OCI-LY3 (cell line): ENCODE measurements at regions not wholly inside any gene's neighbourhood (a gene's known extent, or its start where the extent isn't known, plus 50 kb on each side); places are given as distances from the start of the nearest gene placed in this dataset.

Source experiments
- H2AFZ ChIP-seq: fragments of 200-600, 300-600 bp; shearing (Covaris generic); 2 replicates; pipeline ENCODE4 v1.6.0; 2014; ENCODE audit warnings: antibody characterized with exemption, low read depth, low read length
- H3K27ac ChIP-seq: fragments of 200-600, 300-600 bp; sonication (generic); 2 replicates; pipeline ENCODE4 v1.5.1; 2014; ENCODE audit warnings: mild to moderate bottlenecking, low read length, moderate library complexity, mixed read lengths
- H3K27me3 ChIP-seq: fragments of 200-600, 300-600 bp; sonication (generic); 2 replicates; pipeline ENCODE4 v1.6.1; 2014; ENCODE audit warnings: low read depth, low read length, mixed read lengths
- H3K36me3 ChIP-seq: fragments of 200-600, 300-600 bp; sonication (generic); replicated peaks from 2 replicates; pipeline ENCODE3; 2014; ENCODE audit warnings: low read depth, low read length, mixed read lengths
- H3K4me1 ChIP-seq: fragments of 300-600, 200-600 bp; sonication (generic); 2 replicates; pipeline ENCODE4 v1.6.1; 2014; ENCODE audit warnings: low read length, mixed read lengths
- H3K4me2 ChIP-seq: fragments of 200-600, 300-600 bp; sonication (generic); 2 replicates; pipeline ENCODE4 v1.6.1; 2014; ENCODE audit warnings: low read length, mixed read lengths
- H3K4me3 ChIP-seq: fragments of 300-600, 200-600 bp; sonication (generic); 2 replicates; pipeline ENCODE4 v1.5.1; 2014; ENCODE audit warnings: antibody characterized with exemption, mild to moderate bottlenecking, low read length, moderate library complexity
- H3K79me2 ChIP-seq: fragments of 300-600, 200-600 bp; shearing (Covaris generic); 2 replicates; pipeline ENCODE4 v1.6.1; 2014; ENCODE audit warnings: mild to moderate bottlenecking, low read length, mixed read lengths
- H3K9ac ChIP-seq: fragments of 300-600, 200-600 bp; shearing (Covaris generic); 2 replicates; pipeline ENCODE4 v1.6.0; 2014; ENCODE audit warnings: mild to moderate bottlenecking, low read length, moderate library complexity
- H3K9me3 ChIP-seq: fragments of 200-600, 300-600 bp; shearing (Covaris generic); 2 replicates; pipeline ENCODE4 v1.6.1; 2014; ENCODE audit warnings: low read length, mixed read lengths; ENCODE audit not compliant: insufficient read depth
- H4K20me1 ChIP-seq: fragments of 200-600, 300-600 bp; sonication (generic); 2 replicates; pipeline ENCODE4 v1.6.1; 2016; ENCODE audit warnings: low read length, mixed read lengths; ENCODE audit not compliant: insufficient read depth
- CTCF ChIP-seq: fragments of 200-600, 300-600 bp; sonication (generic); IDR thresholded peaks from 2 replicates; pipeline ENCODE4 v1.5.1; 2014; ENCODE audit warnings: antibody characterized with exemption, low read length, low read depth
- EZH2phosphoT487 ChIP-seq: fragments of 200-600 bp; shearing (Covaris generic); IDR thresholded peaks from 2 replicates; pipeline ENCODE4 v1.6.1; 2018; ENCODE audit warnings: antibody characterized with exemption, mixed run types, low read depth

GRCh38 chr18:30568333-30568732 is 474.2 kb downstream of the DSC3 start:
- Histone ChIP-seq H3K36me3 (no peaks in the 10 kb centered on the region), H3K4me3 (no peak overlapping the region)

GRCh38 chr18:30566877-30567276 is 475.7 kb downstream of the DSC3 start:
- TF ChIP-seq EZH2phosphoT487 (no peak), CTCF (no peak)
- Histone ChIP-seq H4K20me1 (no peaks in the 10 kb centered on the region), H3K4me1 (no peaks in the 10 kb centered on the region), H3K36me3 (no peaks in the 10 kb centered on the region), H3K4me2 (no peak overlapping the region), H2AFZ (no peak overlapping the region), H3K9me3 (no peaks in the 10 kb centered on the region), H3K9ac (no peak overlapping the region), H3K27me3 (no peaks in the 10 kb centered on the region), H3K79me2 (no peaks in the 10 kb centered on the region), H3K4me3 (no peak overlapping the region), H3K27ac (no peak overlapping the region)

More at GRCh38 chr18:30568333-30568732, 474.2 kb downstream of the DSC3 start:
- TF ChIP-seq CTCF (no peak), EZH2phosphoT487 (no peak)
- Histone ChIP-seq H2AFZ (no peak overlapping the region), H3K4me1 (no peaks in the 10 kb centered on the region), H3K27me3 (no peaks in the 10 kb centered on the region), H3K79me2 (no peaks in the 10 kb centered on the region), H4K20me1 (no peaks in the 10 kb centered on the region), H3K9me3 (no peaks in the 10 kb centered on the region), H3K9ac (no peak overlapping the region), H3K27ac (no peak overlapping the region), H3K4me2 (no peak overlapping the region)

GRCh38 chr18:30562231-30562630 is 480.3 kb downstream of the DSC3 start:
- no peak for TF ChIP-seq CTCF
- no peak for TF ChIP-seq EZH2phosphoT487
- Histone ChIP-seq H3K27me3 (no peaks in the 10 kb centered on the region), H3K79me2 (no peaks in the 10 kb centered on the region), H3K4me1 (no peaks in the 10 kb centered on the region), H3K4me3 (no peak overlapping the region), H4K20me1 (no peaks in the 10 kb centered on the region), H3K9me3 (no peaks in the 10 kb centered on the region), H3K27ac (no peak overlapping the region), H2AFZ (no peak overlapping the region), H3K36me3 (no peaks in the 10 kb centered on the region), H3K9ac (no peak overlapping the region), H3K4me2 (no peak overlapping the region)

- H3K9ac ChIP-seq, result no peak overlapping the region
- H3K79me2 ChIP-seq, result no peaks in the 10 kb centered on the region
- no peak overlapping the region for H2AFZ ChIP-seq
- H3K4me2 ChIP-seq, result no peak overlapping the region
- H3K36me3 ChIP-seq, result no peaks in the 10 kb centered on the region
- no peak overlapping the region for H3K4me3 ChIP-seq
- no peaks in the 10 kb centered on the region for H3K9me3 ChIP-seq
- no peaks in the 10 kb centered on the region for H4K20me1 ChIP-seq
- no peaks in the 10 kb centered on the region for H3K4me1 ChIP-seq
- no peak overlapping the region for H3K27ac ChIP-seq
- TF ChIP-seq CTCF, result no peak
- no peak for TF ChIP-seq EZH2phosphoT487
- no peaks in the 10 kb centered on the region for H3K27me3 ChIP-seq
Measured at GRCh38 chr18:30556112-30556511, 486.4 kb downstream of the DSC3 start.
